ENCODE measurements at regions not wholly inside any gene's neighbourhood (a gene's known extent, or its start where the extent isn't known, plus 50 kb on each side); places are given as distances from the start of the nearest gene placed in this dataset.

- TF ChIP-seq POLR2AphosphoS5 (IDR thresholded peaks at IDR 0.05; ENCODE audit: low read depth, low read length) (no peak), SIN3A (IDR thresholded peaks at IDR 0.05; ENCODE audit: borderline replicate concordance, insufficient read depth, low read length) (no peak), REST (IDR thresholded peaks at IDR 0.05; ENCODE audit: insufficient read depth in 1 of 2, low read depth in 2 of 2, low read length in 2 of 2) (no peak), TAF1 (IDR thresholded peaks at IDR 0.05; ENCODE audit: borderline replicate concordance, insufficient read depth, low read length) (no peak), FOXP2 (optimal IDR thresholded peaks at IDR 0.05; ENCODE audit: borderline replicate concordance, extremely low read depth, extremely low read length, insufficient read depth) (no peak)
These were observed 313.9 kb downstream of the ADGRD1 start for GRCh38 chr12:131267576-131267975.

Data from PFSK-1 (cell line).